ENCODE measurements at regions not wholly inside any gene's neighbourhood (a gene's known extent, or its start where the extent isn't known, plus 50 kb on each side); places are given as distances from the start of the nearest gene placed in this dataset.

GRCh38 chr7:47207956-47208355 is 374.0 kb downstream of the TNS3 start:
- TF ChIP-seq CTCF (IDR thresholded peaks at IDR 0.05; ENCODE audit: insufficient read depth, low read depth, low read length), result no peak
- TF ChIP-seq EZH2 (IDR thresholded peaks at IDR 0.05; ENCODE audit: insufficient read depth, low read length), result no peak
